OCI-LY1 (cell line): ENCODE measurements at regions not wholly inside any gene's neighbourhood (a gene's known extent, or its start where the extent isn't known, plus 50 kb on each side); places are given as distances from the start of the nearest gene placed in this dataset.
"Not testable (repeated sequence)": the region's sequence is repeated elsewhere in the genome, so short reads cannot be mapped to it uniquely, and the experiment has no call there.

ENCODE experiments used
- H2AFZ ChIP-seq: fragments of 200-600 bp; sonication (generic), shearing (Covaris generic); 2 replicates; pipeline ENCODE4 v1.6.0; 2014; ENCODE audit warnings: antibody characterized with exemption, mild to moderate bottlenecking, low read length
- H3F3A ChIP-seq: fragments of 200-600 bp; sonication (generic), shearing (Covaris generic); 2 replicates; pipeline ENCODE4 v1.6.0; 2014; ENCODE audit warnings: mild to moderate bottlenecking, antibody characterized with exemption, low read length, moderate library complexity; ENCODE audit not compliant: insufficient read depth
- H3K27ac ChIP-seq: fragments of 200-600 bp; sonication (generic); 2 replicates; pipeline ENCODE4 v1.5.1; 2014; ENCODE audit warnings: low read length, mixed run types, mild to moderate bottlenecking, low read depth; ENCODE audit not compliant: poor library complexity, severe bottlenecking
- H3K27me3 ChIP-seq: fragments of 200-600 bp; sonication (generic); 2 replicates; pipeline ENCODE4 v1.6.0; 2014; ENCODE audit warnings: antibody characterized with exemption, mild to moderate bottlenecking, low read length, moderate library complexity; ENCODE audit not compliant: insufficient read depth
- H3K36me3 ChIP-seq: fragments of 200-600 bp; sonication (generic); 2 replicates; pipeline ENCODE4 v1.6.1; 2014; ENCODE audit warnings: mild to moderate bottlenecking, antibody characterized with exemption, low read length, moderate library complexity, mixed read lengths; ENCODE audit not compliant: insufficient read depth
- H3K4me1 ChIP-seq: fragments of 200-600 bp; sonication (generic); 2 replicates; pipeline ENCODE4 v1.5.1; 2014; ENCODE audit warnings: mild to moderate bottlenecking, low read length, moderate library complexity; ENCODE audit not compliant: insufficient read depth, severe bottlenecking
- H3K4me2 ChIP-seq: fragments of 200-600 bp; sonication (generic), shearing (Covaris generic); 2 replicates; pipeline ENCODE4 v1.6.1; 2014; ENCODE audit warnings: low read length
- H3K4me3 ChIP-seq: fragments of 200-600 bp; sonication (generic); 2 replicates; pipeline ENCODE4 v1.5.1; 2014; ENCODE audit warnings: low read length, low read depth, mild to moderate bottlenecking, mixed read lengths; ENCODE audit not compliant: poor library complexity, severe bottlenecking
- H3K79me2 ChIP-seq: fragments of 200-600 bp; shearing (Covaris generic); 2 replicates; pipeline ENCODE4 v1.6.1; 2016; ENCODE audit warnings: mixed run types, low read length, mixed read lengths; ENCODE audit not compliant: insufficient read depth
- H3K9ac ChIP-seq: fragments of 200-600 bp; sonication (generic), shearing (Covaris generic); 2 replicates; pipeline ENCODE4 v1.6.1; 2014; ENCODE audit warnings: mild to moderate bottlenecking, low read length, mixed read lengths
- H3K9me2 ChIP-seq: fragments of 200-600 bp; sonication (generic), shearing (Covaris generic); 2 replicates; pipeline ENCODE4 v1.6.1; 2014; ENCODE audit warnings: low read depth, mild to moderate bottlenecking, low read length, mixed read lengths
- H3K9me3 ChIP-seq: fragments of 200-600 bp; shearing (Covaris generic); 2 replicates; pipeline ENCODE4 v1.6.1; 2014; ENCODE audit warnings: low read length, mixed read lengths
- H4K20me1 ChIP-seq: fragments of 200-600 bp; sonication (generic), shearing (Covaris generic); 2 replicates; pipeline ENCODE4 v1.6.0; 2016; ENCODE audit warnings: mild to moderate bottlenecking, low read length; ENCODE audit not compliant: insufficient read depth
- CTCF ChIP-seq: fragments of 200-600 bp; sonication (generic), shearing (Covaris generic); IDR thresholded peaks from 2 replicates; pipeline ENCODE4 v1.5.1; 2017; ENCODE audit warnings: mild to moderate bottlenecking, antibody characterized with exemption, low read length, moderate library complexity, mixed read lengths
- EZH2 ChIP-seq: fragments of 200-600 bp; sonication (generic), shearing (Covaris generic); IDR thresholded peaks from 2 replicates; pipeline ENCODE4 v1.8.0; 2017; ENCODE audit warnings: borderline replicate concordance, mixed run types, mild to moderate bottlenecking, antibody characterized with exemption, low read length, moderate library complexity, mixed read lengths

- Histone ChIP-seq H4K20me1 (no peaks in the 10 kb centered on the region), H3K4me2 (no peak overlapping the region), H3K36me3 (no peaks in the 10 kb centered on the region), H3K9me3 (no peaks in the 10 kb centered on the region), H3K4me3 (no peak overlapping the region), H3K9me2 (no peaks in the 10 kb centered on the region), H3F3A (no peaks in the 10 kb centered on the region), H3K9ac (no peak overlapping the region), H3K4me1 (no peaks in the 10 kb centered on the region), H3K79me2 (no peaks in the 10 kb centered on the region), H3K27ac (no peak overlapping the region), H3K27me3 (no peaks in the 10 kb centered on the region), H2AFZ (no peak overlapping the region)
- TF ChIP-seq CTCF (no peak), EZH2 (no peak)
Observed at GRCh38 chr20:28562510-28562898, 2695.0 kb upstream of the DEFB115 start.

GRCh38 chr20:28562899-28563521 is 2694.5 kb upstream of the DEFB115 start:
- not testable (repeated sequence) for H3K4me2 ChIP-seq, H3K9me2 ChIP-seq, H4K20me1 ChIP-seq, H3F3A ChIP-seq, H2AFZ ChIP-seq, H3K27me3 ChIP-seq, H3K79me2 ChIP-seq, H3K36me3 ChIP-seq, H3K27ac ChIP-seq, H3K9me3 ChIP-seq, H3K9ac ChIP-seq, H3K4me1 ChIP-seq, H3K4me3 ChIP-seq

- H2AFZ ChIP-seq, H3K27me3 ChIP-seq, H3K9me2 ChIP-seq, H3K4me1 ChIP-seq, H3K36me3 ChIP-seq, H3K9me3 ChIP-seq, H3K27ac ChIP-seq, H3K9ac ChIP-seq, H3K79me2 ChIP-seq, H4K20me1 ChIP-seq, H3K4me3 ChIP-seq, H3F3A ChIP-seq, H3K4me2 ChIP-seq: not testable (repeated sequence)
Observed at GRCh38 chr20:28564024-28564423, 2693.4 kb upstream of the DEFB115 start.

- H3K4me1 ChIP-seq, H4K20me1 ChIP-seq, H3K27ac ChIP-seq, H3K9me2 ChIP-seq, H3F3A ChIP-seq, H3K27me3 ChIP-seq, H3K4me3 ChIP-seq, H3K9ac ChIP-seq, H3K4me2 ChIP-seq, H3K36me3 ChIP-seq, H3K9me3 ChIP-seq, H3K79me2 ChIP-seq, H2AFZ ChIP-seq: not testable (repeated sequence)
Observed at GRCh38 chr20:28564688-28565463, 2692.6 kb upstream of the DEFB115 start.
